SW480 (cell line): ENCODE measurements at regions not wholly inside any gene's neighbourhood (a gene's known extent, or its start where the extent isn't known, plus 50 kb on each side); places are given as distances from the start of the nearest gene placed in this dataset.
A peak's percentile ranks its signal among the peaks of the same experiment; 100 is the strongest.
"Not testable (repeated sequence)": the region's sequence is repeated elsewhere in the genome, so short reads cannot be mapped to it uniquely, and the experiment has no call there.

Experiments used
- DNase-seq: peaks from one replicate; pipeline ENCODE4 v3.0.0-alpha.2; 2016; ENCODE audit warnings: low spot score

GRCh38 chrX:118257781-118258180, 88.1 kb upstream of the WDR44 start:
- no peak for DNase-seq

- DNase-seq = no peak
These were observed 86.7 kb upstream of the WDR44 start for GRCh38 chrX:118259213-118259612.

DNA sequence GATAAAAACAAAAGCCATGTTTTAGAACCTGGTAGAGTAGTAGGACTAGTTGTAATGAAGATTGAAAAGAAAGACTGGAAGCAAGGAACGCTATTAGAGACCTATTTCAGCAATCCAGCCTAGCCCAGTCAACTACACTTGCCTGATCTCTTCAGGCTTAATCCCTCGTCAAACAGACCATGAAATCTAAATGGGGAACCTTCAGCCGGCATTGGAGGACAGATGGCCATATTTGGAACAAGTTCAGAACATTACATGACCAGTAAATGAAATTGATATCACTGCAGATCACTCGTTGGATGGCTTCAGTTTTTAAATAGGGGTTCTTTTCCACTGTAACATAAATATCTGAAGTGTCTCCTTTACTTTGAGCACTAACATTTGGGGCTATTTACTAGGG, 84.8 kb upstream of the WDR44 start:
- DNase-seq = no peak

DNA sequence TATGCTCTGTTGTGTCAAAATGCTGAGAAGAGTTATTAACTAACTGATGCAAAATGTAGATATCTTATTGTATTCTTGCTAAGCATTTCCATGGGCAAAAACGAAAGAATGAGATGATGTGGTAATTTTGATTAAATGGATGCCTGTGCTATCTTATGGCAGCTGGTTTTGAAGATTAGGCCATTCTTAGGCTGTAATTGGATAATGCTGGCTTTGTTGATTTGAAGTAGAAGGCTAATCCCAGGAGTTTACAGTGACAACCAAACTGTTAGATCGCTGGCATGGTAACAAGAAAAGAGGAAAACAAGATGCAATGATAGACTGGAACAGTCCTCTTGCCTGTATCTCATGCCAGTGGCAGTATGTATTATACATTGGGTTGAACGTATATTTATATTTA, 74.1 kb upstream of the WDR44 start:
- no peak for DNase-seq

- peak; percentile 11 for DNase-seq
These were observed 73.7 kb upstream of the WDR44 start for GRCh38 chrX:118272242-118272641.

GRCh38 chrX:118286066-118286762, 59.7 kb upstream of the WDR44 start:
- no peak for DNase-seq

- DNase-seq = not testable (repeated sequence)
These were observed 50.1 kb upstream of the WDR44 start for GRCh38 chrX:118295818-118296217.
